ENCODE measurements at regions not wholly inside any gene's neighbourhood (a gene's known extent, or its start where the extent isn't known, plus 50 kb on each side); places are given as distances from the start of the nearest gene placed in this dataset.
A peak's percentile ranks its signal among the peaks of the same experiment; 100 is the strongest.

GRCh38 chr1:221085701-221086375, 206.6 kb downstream of the HLX start:
- Histone ChIP-seq H3K27me3 (no peaks in the 10 kb centered on the region), H3K27ac (peak overlapping the region in 1 of 4 donors; percentile 16), H3K36me3 (replicated peaks in 1 of 2; ENCODE audit: insufficient read depth in 1 of 2, low read depth in 2 of 2) (no peaks in the 10 kb centered on the region), H3K4me3 (no peak overlapping the region), H3K4me1 (peaks cover 4% of the 10 kb centered on the region), H3K9me3 (no peaks in the 10 kb centered on the region)
- no peak for ATAC-seq
- intact Hi-C loops (cut with DNase I): no loop called here
- 58% methylated on average over 2 of the region's 2 CpGs for WGBS, 2 donors
- no peak for DNase-seq
- no peak for TF ChIP-seq POLR2A (IDR thresholded peaks at IDR 0.05)
- TF ChIP-seq, protein P1, sequence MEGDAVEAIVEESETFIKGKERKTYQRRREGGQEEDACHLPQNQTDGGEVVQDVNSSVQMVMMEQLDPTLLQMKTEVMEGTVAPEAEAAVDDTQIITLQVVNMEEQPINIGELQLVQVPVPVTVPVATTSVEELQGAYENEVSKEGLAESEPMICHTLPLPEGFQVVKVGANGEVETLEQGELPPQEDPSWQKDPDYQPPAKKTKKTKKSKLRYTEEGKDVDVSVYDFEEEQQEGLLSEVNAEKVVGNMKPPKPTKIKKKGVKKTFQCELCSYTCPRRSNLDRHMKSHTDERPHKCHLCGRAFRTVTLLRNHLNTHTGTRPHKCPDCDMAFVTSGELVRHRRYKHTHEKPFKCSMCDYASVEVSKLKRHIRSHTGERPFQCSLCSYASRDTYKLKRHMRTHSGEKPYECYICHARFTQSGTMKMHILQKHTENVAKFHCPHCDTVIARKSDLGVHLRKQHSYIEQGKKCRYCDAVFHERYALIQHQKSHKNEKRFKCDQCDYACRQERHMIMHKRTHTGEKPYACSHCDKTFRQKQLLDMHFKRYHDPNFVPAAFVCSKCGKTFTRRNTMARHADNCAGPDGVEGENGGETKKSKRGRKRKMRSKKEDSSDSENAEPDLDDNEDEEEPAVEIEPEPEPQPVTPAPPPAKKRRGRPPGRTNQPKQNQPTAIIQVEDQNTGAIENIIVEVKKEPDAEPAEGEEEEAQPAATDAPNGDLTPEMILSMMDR (IDR thresholded peaks at IDR 0.05): no peak

DNA sequence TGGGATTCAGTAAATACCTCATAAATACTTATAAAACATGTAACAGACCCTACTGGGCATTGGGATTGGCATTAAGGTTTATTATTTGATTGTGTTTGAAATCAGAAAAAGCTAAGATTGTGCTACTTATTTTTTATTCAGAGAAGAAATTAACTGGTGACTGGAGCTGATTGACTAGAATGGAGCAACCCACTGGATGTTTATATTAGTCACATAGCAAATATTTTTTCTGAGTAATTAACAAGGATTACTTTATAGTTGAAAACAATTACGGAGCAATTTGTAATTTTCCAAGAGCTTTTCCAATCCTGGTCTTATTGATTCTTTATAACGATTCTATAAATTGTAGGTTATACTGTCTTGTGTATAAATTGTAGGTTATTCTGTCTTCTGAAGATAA, 208.7 kb downstream of the HLX start:
- peaks cover 4% of the 10 kb centered on the region for H3K4me1 ChIP-seq
- no peaks in the 10 kb centered on the region for H3K36me3 ChIP-seq (replicated peaks in 1 of 2; ENCODE audit: insufficient read depth in 1 of 2, low read depth in 2 of 2)
- no peak for TF ChIP-seq POLR2A (IDR thresholded peaks at IDR 0.05)
- TF ChIP-seq, protein P1 (IDR thresholded peaks at IDR 0.05): no peak
- ATAC-seq (no peak), DNase-seq (no peak)
- H3K9me3 ChIP-seq: no peaks in the 10 kb centered on the region
- WGBS, 2 donors: 64 to 68% methylated on average over 2 of the region's 2 CpGs
- intact Hi-C loops (cut with DNase I): no loop called here
- H3K27ac ChIP-seq: no peak overlapping the region
- no peaks in the 10 kb centered on the region for H3K27me3 ChIP-seq
- no peak overlapping the region for H3K4me3 ChIP-seq

DNA sequence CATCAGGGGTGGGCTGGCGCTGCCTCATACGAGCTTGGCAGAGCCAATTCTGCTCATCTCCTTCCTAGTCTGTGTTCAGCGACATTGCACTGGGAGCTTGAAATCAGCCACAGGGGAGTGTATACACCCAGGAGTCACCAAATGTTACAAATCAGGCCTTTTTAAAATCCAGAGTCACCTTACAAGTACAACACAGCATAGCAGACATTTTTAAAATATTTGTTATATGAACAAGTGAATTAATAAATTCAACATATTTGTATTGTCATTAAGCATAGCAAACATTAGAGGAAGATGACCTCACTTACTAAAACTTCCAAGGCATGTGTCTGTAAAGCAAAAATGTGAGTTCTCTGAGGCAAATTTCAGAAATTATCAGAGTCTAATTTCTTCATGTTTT, 210.0 kb downstream of the HLX start:
- WGBS, 2 donors: 81 to 85% methylated on average over 3 of the region's 3 CpGs
- no peak overlapping the region for H3K4me3 ChIP-seq
- no peaks in the 10 kb centered on the region for H3K27me3 ChIP-seq
- ATAC-seq (peak; percentile 65), DNase-seq (no peak)
- no peak for TF ChIP-seq POLR2A (IDR thresholded peaks at IDR 0.05)
- peaks cover 4% of the 10 kb centered on the region for H3K4me1 ChIP-seq
- no peaks in the 10 kb centered on the region for H3K36me3 ChIP-seq (replicated peaks in 1 of 2; ENCODE audit: insufficient read depth in 1 of 2, low read depth in 2 of 2)
- H3K9me3 ChIP-seq: no peaks in the 10 kb centered on the region
- no peak overlapping the region for H3K27ac ChIP-seq
- intact Hi-C loops (cut with DNase I): no loop called here

DNA sequence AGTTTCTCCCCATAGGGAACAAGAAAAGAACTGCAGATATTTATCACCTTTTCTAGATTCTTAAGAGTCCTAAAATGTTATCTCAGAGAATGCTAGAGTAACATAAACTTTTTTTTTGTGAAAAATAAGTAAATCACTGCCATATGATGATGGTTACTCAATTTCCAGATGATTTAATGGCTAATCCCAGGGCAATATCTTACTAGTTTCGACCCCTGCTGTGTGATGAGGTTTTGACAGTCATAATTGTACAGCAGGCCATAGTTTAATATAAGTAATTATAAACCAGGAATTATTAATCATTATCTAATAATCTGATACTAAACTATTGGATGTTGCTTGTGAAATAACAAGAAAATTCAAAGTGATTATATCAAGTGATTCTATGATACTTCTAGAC, 210.6 kb downstream of the HLX start:
- Histone ChIP-seq H3K27me3 (no peaks in the 10 kb centered on the region), H3K27ac (peak overlapping the region in 1 of 4 donors; percentile 38), H3K4me1 (peaks cover 4% of the 10 kb centered on the region), H3K36me3 (replicated peaks in 1 of 2; ENCODE audit: insufficient read depth in 1 of 2, low read depth in 2 of 2) (no peaks in the 10 kb centered on the region), H3K9me3 (no peaks in the 10 kb centered on the region), H3K4me3 (no peak overlapping the region)
- no peak for ATAC-seq
- WGBS, 2 donors: 20 to 27% methylated on average over 1 of the region's 1 CpG
- TF ChIP-seq, protein P1 (IDR thresholded peaks at IDR 0.05): no peak
- no peak for TF ChIP-seq POLR2A (IDR thresholded peaks at IDR 0.05)
- intact Hi-C loops (cut with DNase I): no loop called here
- DNase-seq: no peak

GRCh38 chr1:221093903-221094791, 214.9 kb downstream of the HLX start:
- DNase-seq (no peak), ATAC-seq (no peak)
- Histone ChIP-seq H3K4me3 (no peak overlapping the region), H3K27me3 (no peaks in the 10 kb centered on the region), H3K36me3 (replicated peaks in 1 of 2; ENCODE audit: insufficient read depth in 1 of 2, low read depth in 2 of 2) (no peaks in the 10 kb centered on the region), H3K4me1 (no peaks in the 10 kb centered on the region), H3K27ac (no peak overlapping the region), H3K9me3 (no peaks in the 10 kb centered on the region)
- 34 to 47% methylated on average over 5 of the region's 5 CpGs for WGBS, 2 donors
- intact Hi-C loops (cut with DNase I): no loop called here
- TF ChIP-seq, protein P1 (IDR thresholded peaks at IDR 0.05): no peak
- TF ChIP-seq POLR2A (IDR thresholded peaks at IDR 0.05): no peak

Data from body of pancreas (tissue), 4 donors.